Lower leg skin (tissue), 4 donors: ENCODE measurements at regions not wholly inside any gene's neighbourhood (a gene's known extent, or its start where the extent isn't known, plus 50 kb on each side); places are given as distances from the start of the nearest gene placed in this dataset.

Experiments used
- DNase-seq, 2 donors: peaks; one replicate each; pipeline ENCODE4 v3.0.0-alpha.2; 2019; ENCODE audit warnings: low spot score in 2 of 2
- H3K4me3 ChIP-seq: fragments of 200-600 bp; sonication (generic); 2 replicates; pipeline ENCODE4 v1.5.1; 2017; ENCODE audit warnings: mild to moderate bottlenecking, low read depth; ENCODE audit not compliant: poor library complexity, severe bottlenecking
- CTCF ChIP-seq, 3 donors: fragments of 450-650 bp; IDR thresholded peaks; one replicate each; pipeline ENCODE4 v1.5.1; 2016; ENCODE audit warnings: antibody characterized with exemption in 3 of 3, mild to moderate bottlenecking in 3 of 3, moderate library complexity in 2 of 3
- POLR2A ChIP-seq, 2 donors: fragments of 450-650 bp; IDR thresholded peaks; one replicate each; pipeline ENCODE4 v1.6.1; 2016 to 2017; ENCODE audit warnings: antibody characterized with exemption in 2 of 2, mild to moderate bottlenecking in 1 of 2, moderate library complexity in 1 of 2
- WGBS, 2 donors: methylation state at CpG; one replicate each; pipeline ENCODE4 v1.1.5; 2018; 5-methylcytosine and 5-hydroxymethylcytosine counted together
- intact Hi-C: fragments of 100-400 bp; cut with DNase I; formaldehyde crosslinking; loops from one replicate; pipeline ENCODE4 v1.15.0; 2023; ENCODE audit warnings: low total_unique reads

GRCh38 chr6:169881398-169881797 lies 130.0 kb downstream of the ERMARD start:
- no peak overlapping the region for H3K4me3 ChIP-seq
- TF ChIP-seq CTCF (IDR thresholded peaks at IDR 0.05) (no peak), POLR2A (IDR thresholded peaks at IDR 0.05) (no peak)
- intact Hi-C loops = no loop called here
- DNase-seq = peak in 1 of 2 donors; percentile 29
- WGBS, 2 donors = 83 to 90% methylated on average over 10 of the region's 10 CpGs

GRCh38 chr6:169880516-169880915 lies 129.1 kb downstream of the ERMARD start:
- no peak for TF ChIP-seq POLR2A (IDR thresholded peaks at IDR 0.05)
- TF ChIP-seq CTCF (IDR thresholded peaks at IDR 0.05) = no peak
- peak in 1 of 2 donors; percentile 63 for DNase-seq
- no peak overlapping the region for H3K4me3 ChIP-seq
- intact Hi-C loops = no loop called here
- WGBS, 2 donors = 87 to 92% methylated on average over 6 of the region's 6 CpGs

GRCh38 chr6:169869301-169869700 lies 117.9 kb downstream of the ERMARD start:
- intact Hi-C loops = no loop called here
- DNase-seq = peak in 1 of 2 donors; percentile 40
- H3K4me3 ChIP-seq = no peak overlapping the region
- TF ChIP-seq CTCF (IDR thresholded peaks at IDR 0.05) (no peak), POLR2A (IDR thresholded peaks at IDR 0.05) (no peak)
- WGBS, 2 donors = 85 to 94% methylated on average over 11 of the region's 11 CpGs

GRCh38 chr6:169868458-169868857 lies 117.0 kb downstream of the ERMARD start:
- no peak overlapping the region for H3K4me3 ChIP-seq
- intact Hi-C loops = no loop called here
- peak in 1 of 2 donors; percentile 86 for DNase-seq
- 49 to 74% methylated on average over 17 to 19 of the region's 19 CpGs for WGBS, 2 donors
- TF ChIP-seq POLR2A (IDR thresholded peaks at IDR 0.05) (no peak), CTCF (IDR thresholded peaks at IDR 0.05) (no peak)

- intact Hi-C loops = no loop called here
- H3K4me3 ChIP-seq = no peak overlapping the region
- WGBS, 2 donors = 92 to 94% methylated on average over 12 of the region's 12 CpGs
- TF ChIP-seq CTCF (IDR thresholded peaks at IDR 0.05) = no peak
- TF ChIP-seq POLR2A (IDR thresholded peaks at IDR 0.05) = no peak
- peak in 1 of 2 donors; percentile 75 for DNase-seq
Measured at GRCh38 chr6:169867751-169868191, 116.3 kb downstream of the ERMARD start.
